ENCODE measurements at regions not wholly inside any gene's neighbourhood (a gene's known extent, or its start where the extent isn't known, plus 50 kb on each side); places are given as distances from the start of the nearest gene placed in this dataset.

DNA sequence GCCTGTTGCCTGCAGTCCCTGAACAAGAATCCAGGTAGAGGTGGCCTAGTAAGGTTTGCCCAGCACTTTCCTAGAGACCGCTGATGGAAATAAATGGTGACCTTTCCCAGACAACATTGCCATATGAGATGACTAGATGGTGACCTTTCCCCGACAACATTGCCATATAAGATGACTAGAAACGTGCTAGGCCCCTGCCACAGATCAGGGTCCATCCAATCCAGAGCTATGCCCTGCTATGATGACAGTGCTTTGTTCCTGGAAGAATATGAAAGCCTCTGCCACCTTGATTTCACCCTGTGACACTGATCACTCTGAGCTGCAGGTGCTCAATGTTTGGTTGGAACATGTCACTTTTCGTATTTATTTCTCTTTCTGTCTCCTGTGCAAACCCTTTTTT is 133.8 kb upstream of the SPTLC3 start:
- no peaks in the 10 kb centered on the region for H3K4me1 ChIP-seq (ENCODE audit: control insufficient read depth in 1 of 2, insufficient read depth in 2 of 2, low read length in 2 of 2)
- no peaks in the 10 kb centered on the region for H3K27me3 ChIP-seq (ENCODE audit: low read depth, low read length)
- H3K4me3 ChIP-seq (ENCODE audit: low read depth in 1 of 2, low read length in 2 of 2) = no peak overlapping the region
- no peak overlapping the region for H3K27ac ChIP-seq (ENCODE audit: low read length)
- H3K9me3 ChIP-seq (ENCODE audit: control insufficient read depth in 1 of 2, low read length in 2 of 2) = no peaks in the 10 kb centered on the region
- H3K36me3 ChIP-seq (ENCODE audit: control insufficient read depth in 1 of 2, insufficient read depth in 2 of 2, low read length in 2 of 2) = no peaks in the 10 kb centered on the region

GRCh38 chr20:12875510-12875909 is 133.3 kb upstream of the SPTLC3 start:
- H3K27me3 ChIP-seq (ENCODE audit: low read depth, low read length) = no peaks in the 10 kb centered on the region
- H3K36me3 ChIP-seq (ENCODE audit: control insufficient read depth in 1 of 2, insufficient read depth in 2 of 2, low read length in 2 of 2) = no peaks in the 10 kb centered on the region
- no peak overlapping the region for H3K27ac ChIP-seq (ENCODE audit: low read length)
- no peaks in the 10 kb centered on the region for H3K9me3 ChIP-seq (ENCODE audit: control insufficient read depth in 1 of 2, low read length in 2 of 2)
- no peaks in the 10 kb centered on the region for H3K4me1 ChIP-seq (ENCODE audit: control insufficient read depth in 1 of 2, insufficient read depth in 2 of 2, low read length in 2 of 2)
- H3K4me3 ChIP-seq (ENCODE audit: low read depth in 1 of 2, low read length in 2 of 2) = no peak overlapping the region

GRCh38 chr20:12882832-12883506 is 125.8 kb upstream of the SPTLC3 start:
- no peaks in the 10 kb centered on the region for H3K27me3 ChIP-seq (ENCODE audit: low read depth, low read length)
- no peak overlapping the region for H3K27ac ChIP-seq (ENCODE audit: low read length)
- H3K4me3 ChIP-seq (ENCODE audit: low read depth in 1 of 2, low read length in 2 of 2) = no peak overlapping the region

GRCh38 chr20:12883507-12883885 is 125.3 kb upstream of the SPTLC3 start:
- Histone ChIP-seq H3K27me3 (ENCODE audit: low read depth, low read length) (no peaks in the 10 kb centered on the region), H3K4me1 (ENCODE audit: control insufficient read depth in 1 of 2, insufficient read depth in 2 of 2, low read length in 2 of 2) (no peaks in the 10 kb centered on the region), H3K9me3 (ENCODE audit: control insufficient read depth in 1 of 2, low read length in 2 of 2) (no peaks in the 10 kb centered on the region), H3K36me3 (ENCODE audit: control insufficient read depth in 1 of 2, insufficient read depth in 2 of 2, low read length in 2 of 2) (no peaks in the 10 kb centered on the region), H3K27ac (ENCODE audit: low read length) (no peak overlapping the region), H3K4me3 (ENCODE audit: low read depth in 1 of 2, low read length in 2 of 2) (no peak overlapping the region)

More at GRCh38 chr20:12882832-12883506, 125.8 kb upstream of the SPTLC3 start:
- no peaks in the 10 kb centered on the region for H3K36me3 ChIP-seq (ENCODE audit: control insufficient read depth in 1 of 2, insufficient read depth in 2 of 2, low read length in 2 of 2)
- H3K9me3 ChIP-seq (ENCODE audit: control insufficient read depth in 1 of 2, low read length in 2 of 2) = no peaks in the 10 kb centered on the region
- H3K4me1 ChIP-seq (ENCODE audit: control insufficient read depth in 1 of 2, insufficient read depth in 2 of 2, low read length in 2 of 2) = no peaks in the 10 kb centered on the region

DNA sequence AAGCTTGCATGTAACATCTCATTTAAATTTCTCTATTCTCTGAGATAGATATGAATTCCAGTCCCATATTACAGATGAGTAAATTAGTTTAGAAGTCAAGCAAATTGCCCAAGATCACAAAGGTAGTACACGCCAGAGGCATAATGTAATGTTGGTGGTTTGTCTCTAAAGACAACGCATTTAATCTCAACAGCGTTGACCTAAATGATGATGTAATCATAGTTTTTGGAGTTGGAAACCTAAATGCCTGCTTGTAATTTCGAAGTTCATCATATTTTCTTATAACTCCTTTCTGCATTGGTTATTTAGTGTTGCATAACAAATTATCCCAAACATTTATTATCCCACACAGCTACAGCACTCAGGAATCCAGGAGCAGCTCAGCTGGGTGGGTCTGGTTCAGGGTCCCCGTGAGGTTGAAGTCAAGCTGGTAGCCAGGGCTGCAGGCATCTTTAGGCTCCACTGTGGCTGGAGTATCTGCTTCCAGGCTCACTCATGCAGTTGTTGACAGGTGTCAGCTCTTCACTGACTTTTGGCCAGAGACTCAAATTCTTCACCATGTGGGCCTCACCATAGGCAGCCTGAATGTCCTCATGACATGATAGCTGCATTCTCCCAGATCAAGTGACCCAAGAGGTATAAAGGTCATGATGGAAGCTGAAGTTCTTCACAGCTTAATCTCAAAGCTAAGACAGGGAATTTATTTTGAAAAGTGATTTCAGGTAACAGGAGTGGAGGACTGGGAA is 122.0 kb upstream of the SPTLC3 start:
- Histone ChIP-seq H3K27me3 (ENCODE audit: low read depth, low read length) (no peaks in the 10 kb centered on the region), H3K9me3 (ENCODE audit: control insufficient read depth in 1 of 2, low read length in 2 of 2) (no peaks in the 10 kb centered on the region), H3K4me1 (ENCODE audit: control insufficient read depth in 1 of 2, insufficient read depth in 2 of 2, low read length in 2 of 2) (no peaks in the 10 kb centered on the region), H3K27ac (ENCODE audit: low read length) (no peak overlapping the region), H3K4me3 (ENCODE audit: low read depth in 1 of 2, low read length in 2 of 2) (no peak overlapping the region), H3K36me3 (ENCODE audit: control insufficient read depth in 1 of 2, insufficient read depth in 2 of 2, low read length in 2 of 2) (no peaks in the 10 kb centered on the region)

- H3K4me3 ChIP-seq (ENCODE audit: low read depth in 1 of 2, low read length in 2 of 2) = no peak overlapping the region
- no peaks in the 10 kb centered on the region for H3K9me3 ChIP-seq (ENCODE audit: control insufficient read depth in 1 of 2, low read length in 2 of 2)
- H3K27me3 ChIP-seq (ENCODE audit: low read depth, low read length) = no peaks in the 10 kb centered on the region
- H3K36me3 ChIP-seq (ENCODE audit: control insufficient read depth in 1 of 2, insufficient read depth in 2 of 2, low read length in 2 of 2) = no peaks in the 10 kb centered on the region
- no peak overlapping the region for H3K27ac ChIP-seq (ENCODE audit: low read length)
- H3K4me1 ChIP-seq (ENCODE audit: control insufficient read depth in 1 of 2, insufficient read depth in 2 of 2, low read length in 2 of 2) = no peaks in the 10 kb centered on the region
Observed at GRCh38 chr20:12891643-12892042, 117.1 kb upstream of the SPTLC3 start.

DNA sequence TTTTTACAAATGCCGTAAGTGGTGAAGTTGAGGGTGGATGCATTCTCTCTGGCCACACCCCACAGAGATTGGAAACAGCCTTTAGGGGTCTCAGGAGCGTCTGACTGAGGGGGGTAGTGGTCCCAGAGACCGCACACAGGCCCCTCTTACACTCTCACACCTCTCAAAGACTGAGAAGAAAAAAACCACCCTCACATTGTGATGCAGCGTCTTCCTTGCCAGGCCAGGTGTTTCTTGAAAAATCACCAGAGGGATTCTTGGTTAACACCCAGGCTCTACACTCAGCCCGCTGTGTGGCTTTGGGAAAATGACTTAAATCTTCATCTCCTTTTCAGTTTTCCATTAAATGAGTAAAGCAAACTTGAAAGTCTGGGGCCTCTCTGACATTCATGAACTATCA is 115.8 kb upstream of the SPTLC3 start:
- Histone ChIP-seq H3K9me3 (ENCODE audit: control insufficient read depth in 1 of 2, low read length in 2 of 2) (no peaks in the 10 kb centered on the region), H3K27ac (ENCODE audit: low read length) (no peak overlapping the region), H3K36me3 (ENCODE audit: control insufficient read depth in 1 of 2, insufficient read depth in 2 of 2, low read length in 2 of 2) (no peaks in the 10 kb centered on the region), H3K27me3 (ENCODE audit: low read depth, low read length) (no peaks in the 10 kb centered on the region), H3K4me3 (ENCODE audit: low read depth in 1 of 2, low read length in 2 of 2) (no peak overlapping the region), H3K4me1 (ENCODE audit: control insufficient read depth in 1 of 2, insufficient read depth in 2 of 2, low read length in 2 of 2) (no peaks in the 10 kb centered on the region)

GRCh38 chr20:12893653-12894052 is 115.1 kb upstream of the SPTLC3 start:
- Histone ChIP-seq H3K4me3 (ENCODE audit: low read depth in 1 of 2, low read length in 2 of 2) (no peak overlapping the region), H3K36me3 (ENCODE audit: control insufficient read depth in 1 of 2, insufficient read depth in 2 of 2, low read length in 2 of 2) (no peaks in the 10 kb centered on the region), H3K27me3 (ENCODE audit: low read depth, low read length) (no peaks in the 10 kb centered on the region), H3K9me3 (ENCODE audit: control insufficient read depth in 1 of 2, low read length in 2 of 2) (no peaks in the 10 kb centered on the region), H3K27ac (ENCODE audit: low read length) (no peak overlapping the region), H3K4me1 (ENCODE audit: control insufficient read depth in 1 of 2, insufficient read depth in 2 of 2, low read length in 2 of 2) (no peaks in the 10 kb centered on the region)

DNA sequence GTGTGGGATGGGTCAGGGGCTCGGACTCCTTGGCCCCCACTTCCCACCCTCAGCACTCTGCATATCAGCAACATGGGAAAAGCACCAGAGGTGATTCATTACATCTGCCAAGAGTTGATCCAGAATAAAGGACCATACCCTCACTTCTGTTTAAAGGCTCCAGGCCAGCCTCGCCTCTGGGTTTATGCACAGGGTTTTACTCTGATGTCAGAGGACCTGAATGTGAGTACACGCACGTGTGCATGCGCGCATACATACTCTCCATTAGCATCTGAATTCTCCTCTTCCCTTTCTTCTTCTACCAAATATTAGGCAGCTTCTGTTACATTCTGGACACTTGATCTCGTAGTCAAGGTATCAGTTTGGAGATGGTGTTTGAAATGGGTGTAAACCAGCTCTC is 114.7 kb upstream of the SPTLC3 start:
- H3K4me3 ChIP-seq (ENCODE audit: low read depth in 1 of 2, low read length in 2 of 2) = no peak overlapping the region
- H3K27ac ChIP-seq (ENCODE audit: low read length) = no peak overlapping the region
- no peaks in the 10 kb centered on the region for H3K9me3 ChIP-seq (ENCODE audit: control insufficient read depth in 1 of 2, low read length in 2 of 2)
- no peaks in the 10 kb centered on the region for H3K4me1 ChIP-seq (ENCODE audit: control insufficient read depth in 1 of 2, insufficient read depth in 2 of 2, low read length in 2 of 2)
- H3K27me3 ChIP-seq (ENCODE audit: low read depth, low read length) = no peaks in the 10 kb centered on the region
- no peaks in the 10 kb centered on the region for H3K36me3 ChIP-seq (ENCODE audit: control insufficient read depth in 1 of 2, insufficient read depth in 2 of 2, low read length in 2 of 2)

DNA sequence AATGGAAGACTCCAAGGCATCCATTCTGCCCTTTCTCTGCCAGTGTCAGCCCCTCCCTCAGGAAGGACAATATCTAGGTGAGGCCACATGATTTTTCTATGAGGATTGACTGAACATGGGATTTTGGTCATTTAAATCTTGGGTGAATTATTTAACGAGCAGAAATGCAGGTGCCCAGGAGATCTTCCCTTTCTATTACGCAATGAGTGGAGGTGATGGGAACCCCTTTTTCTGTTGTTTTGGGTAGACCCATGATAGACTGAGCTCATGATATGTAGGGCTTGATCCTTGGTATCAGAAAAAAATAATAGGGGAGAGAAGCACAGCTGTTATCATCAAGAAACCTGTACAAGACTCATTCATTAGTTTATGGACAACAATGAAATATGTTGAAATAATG is 112.6 kb upstream of the SPTLC3 start:
- H3K4me3 ChIP-seq (ENCODE audit: low read depth in 1 of 2, low read length in 2 of 2) = no peak overlapping the region
- no peaks in the 10 kb centered on the region for H3K27me3 ChIP-seq (ENCODE audit: low read depth, low read length)
- H3K27ac ChIP-seq (ENCODE audit: low read length) = no peak overlapping the region
- no peaks in the 10 kb centered on the region for H3K9me3 ChIP-seq (ENCODE audit: control insufficient read depth in 1 of 2, low read length in 2 of 2)
- H3K4me1 ChIP-seq (ENCODE audit: control insufficient read depth in 1 of 2, insufficient read depth in 2 of 2, low read length in 2 of 2) = no peaks in the 10 kb centered on the region
- no peaks in the 10 kb centered on the region for H3K36me3 ChIP-seq (ENCODE audit: control insufficient read depth in 1 of 2, insufficient read depth in 2 of 2, low read length in 2 of 2)

GRCh38 chr20:12902992-12903391 is 105.8 kb upstream of the SPTLC3 start:
- Histone ChIP-seq H3K27me3 (ENCODE audit: low read depth, low read length) (no peaks in the 10 kb centered on the region), H3K4me3 (ENCODE audit: low read depth in 1 of 2, low read length in 2 of 2) (no peak overlapping the region), H3K36me3 (ENCODE audit: control insufficient read depth in 1 of 2, insufficient read depth in 2 of 2, low read length in 2 of 2) (no peaks in the 10 kb centered on the region), H3K27ac (ENCODE audit: low read length) (no peak overlapping the region), H3K4me1 (ENCODE audit: control insufficient read depth in 1 of 2, insufficient read depth in 2 of 2, low read length in 2 of 2) (no peaks in the 10 kb centered on the region), H3K9me3 (ENCODE audit: control insufficient read depth in 1 of 2, low read length in 2 of 2) (no peaks in the 10 kb centered on the region)

DNA sequence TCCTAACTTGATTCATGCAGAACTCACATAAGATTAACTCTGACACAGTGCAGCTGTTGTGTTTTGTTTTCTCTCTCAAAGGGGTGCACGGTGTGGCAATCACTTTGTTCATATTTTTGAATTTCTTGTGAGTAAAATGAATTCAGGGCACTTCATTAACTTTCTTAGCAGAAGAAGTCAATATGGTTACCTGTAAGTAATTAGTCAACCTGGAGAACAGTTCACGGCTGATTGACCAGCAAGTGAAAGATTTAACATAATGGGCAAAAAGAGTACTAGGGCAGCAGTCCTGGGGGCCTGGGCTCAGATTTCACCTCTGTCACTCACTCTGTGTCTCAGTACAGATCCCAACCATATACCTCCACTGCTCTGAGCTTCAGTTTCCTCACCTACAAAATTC is 102.4 kb upstream of the SPTLC3 start:
- no peaks in the 10 kb centered on the region for H3K36me3 ChIP-seq (ENCODE audit: control insufficient read depth in 1 of 2, insufficient read depth in 2 of 2, low read length in 2 of 2)
- H3K9me3 ChIP-seq (ENCODE audit: control insufficient read depth in 1 of 2, low read length in 2 of 2) = no peaks in the 10 kb centered on the region
- H3K27me3 ChIP-seq (ENCODE audit: low read depth, low read length) = no peaks in the 10 kb centered on the region
- H3K27ac ChIP-seq (ENCODE audit: low read length) = no peak overlapping the region
- no peak overlapping the region for H3K4me3 ChIP-seq (ENCODE audit: low read depth in 1 of 2, low read length in 2 of 2)
- H3K4me1 ChIP-seq (ENCODE audit: control insufficient read depth in 1 of 2, insufficient read depth in 2 of 2, low read length in 2 of 2) = no peaks in the 10 kb centered on the region

Data from muscle layer of duodenum (tissue), 2 donors.